ENCODE measurements at regions not wholly inside any gene's neighbourhood (a gene's known extent, or its start where the extent isn't known, plus 50 kb on each side); places are given as distances from the start of the nearest gene placed in this dataset.

GRCh38 chr12:17357396-17357795, 732.6 kb downstream of the RERGL start:
- no peak overlapping the region for H3K4me3 ChIP-seq (ENCODE audit: low read depth, low read length, poor library complexity, severe bottlenecking)

GRCh38 chr12:17352164-17352563, 737.8 kb downstream of the RERGL start:
- no peak overlapping the region for H3K4me2 ChIP-seq (ENCODE audit: low read length)
- H2AFZ ChIP-seq (ENCODE audit: low read length), result no peak overlapping the region
- H3K9me2 ChIP-seq (ENCODE audit: low read depth, low read length), result no peaks in the 10 kb centered on the region
- no peak overlapping the region for H3K9ac ChIP-seq (ENCODE audit: low read length)
- H3K27ac ChIP-seq (ENCODE audit: low read depth, low read length, poor library complexity, severe bottlenecking), result no peak overlapping the region
- H3K9me3 ChIP-seq (ENCODE audit: low read length), result no peaks in the 10 kb centered on the region
- H3K27me3 ChIP-seq (ENCODE audit: insufficient read depth, low read length), result no peaks in the 10 kb centered on the region
- H3K4me3 ChIP-seq (ENCODE audit: low read depth, low read length, poor library complexity, severe bottlenecking), result no peak overlapping the region
- H3K36me3 ChIP-seq (ENCODE audit: insufficient read depth, low read length), result no peaks in the 10 kb centered on the region
- no peaks in the 10 kb centered on the region for H3K79me2 ChIP-seq (ENCODE audit: insufficient read depth, low read length)
- no peaks in the 10 kb centered on the region for H3K4me1 ChIP-seq (ENCODE audit: insufficient read depth, low read length, severe bottlenecking)
- H3F3A ChIP-seq (ENCODE audit: insufficient read depth, low read length), result no peaks in the 10 kb centered on the region
- H4K20me1 ChIP-seq (ENCODE audit: insufficient read depth, low read length), result no peaks in the 10 kb centered on the region
- TF ChIP-seq CTCF (IDR thresholded peaks at IDR 0.05; ENCODE audit: low read length), result no peak

More at GRCh38 chr12:17357396-17357795, 732.6 kb downstream of the RERGL start:
- Histone ChIP-seq H3K27ac (ENCODE audit: low read depth, low read length, poor library complexity, severe bottlenecking) (no peak overlapping the region), H3K9me3 (ENCODE audit: low read length) (no peaks in the 10 kb centered on the region), H3K9me2 (ENCODE audit: low read depth, low read length) (no peaks in the 10 kb centered on the region), H3K4me1 (ENCODE audit: insufficient read depth, low read length, severe bottlenecking) (no peaks in the 10 kb centered on the region), H3K9ac (ENCODE audit: low read length) (no peak overlapping the region), H3F3A (ENCODE audit: insufficient read depth, low read length) (no peaks in the 10 kb centered on the region), H3K36me3 (ENCODE audit: insufficient read depth, low read length) (no peaks in the 10 kb centered on the region), H4K20me1 (ENCODE audit: insufficient read depth, low read length) (no peaks in the 10 kb centered on the region), H2AFZ (ENCODE audit: low read length) (no peak overlapping the region), H3K27me3 (ENCODE audit: insufficient read depth, low read length) (no peaks in the 10 kb centered on the region), H3K79me2 (ENCODE audit: insufficient read depth, low read length) (no peaks in the 10 kb centered on the region), H3K4me2 (ENCODE audit: low read length) (no peak overlapping the region)
- TF ChIP-seq CTCF (IDR thresholded peaks at IDR 0.05; ENCODE audit: low read length) (no peak), EZH2 (IDR thresholded peaks at IDR 0.05; ENCODE audit: borderline replicate concordance, low read length) (no peak)

GRCh38 chr12:17348311-17348710, 741.7 kb downstream of the RERGL start:
- Histone ChIP-seq H3K9ac (ENCODE audit: low read length) (no peak overlapping the region), H3K4me1 (ENCODE audit: insufficient read depth, low read length, severe bottlenecking) (no peaks in the 10 kb centered on the region), H3K36me3 (ENCODE audit: insufficient read depth, low read length) (no peaks in the 10 kb centered on the region), H4K20me1 (ENCODE audit: insufficient read depth, low read length) (no peaks in the 10 kb centered on the region), H3K27me3 (ENCODE audit: insufficient read depth, low read length) (no peaks in the 10 kb centered on the region), H3K9me2 (ENCODE audit: low read depth, low read length) (no peaks in the 10 kb centered on the region), H2AFZ (ENCODE audit: low read length) (no peak overlapping the region), H3K4me2 (ENCODE audit: low read length) (no peak overlapping the region), H3K27ac (ENCODE audit: low read depth, low read length, poor library complexity, severe bottlenecking) (no peak overlapping the region), H3K4me3 (ENCODE audit: low read depth, low read length, poor library complexity, severe bottlenecking) (no peak overlapping the region), H3K79me2 (ENCODE audit: insufficient read depth, low read length) (no peaks in the 10 kb centered on the region), H3K9me3 (ENCODE audit: low read length) (no peaks in the 10 kb centered on the region), H3F3A (ENCODE audit: insufficient read depth, low read length) (no peaks in the 10 kb centered on the region)
- TF ChIP-seq EZH2 (IDR thresholded peaks at IDR 0.05; ENCODE audit: borderline replicate concordance, low read length) (no peak), CTCF (IDR thresholded peaks at IDR 0.05; ENCODE audit: low read length) (no peak)
